ENCODE measurements at regions not wholly inside any gene's neighbourhood (a gene's known extent, or its start where the extent isn't known, plus 50 kb on each side); places are given as distances from the start of the nearest gene placed in this dataset.

GRCh38 chr14:78070344-78070743 is 99.8 kb upstream of the NRXN3 start:
- TF ChIP-seq CTCF (IDR thresholded peaks at IDR 0.05; ENCODE audit: insufficient read depth, low read length) = no peak
- H3K4me3 ChIP-seq (ENCODE audit: low read depth, low read length) = no peak overlapping the region
- no peak for DNase-seq (ENCODE audit: low read depth)

GRCh38 chr14:78071016-78071549 is 99.1 kb upstream of the NRXN3 start:
- TF ChIP-seq CTCF (IDR thresholded peaks at IDR 0.05; ENCODE audit: insufficient read depth, low read length) = no peak
- no peak for DNase-seq (ENCODE audit: low read depth)
- H3K4me3 ChIP-seq (ENCODE audit: low read depth, low read length) = no peak overlapping the region

- no peak overlapping the region for H3K4me3 ChIP-seq (ENCODE audit: low read depth, low read length)
- no peak for TF ChIP-seq CTCF (IDR thresholded peaks at IDR 0.05; ENCODE audit: insufficient read depth, low read length)
- no peak for DNase-seq (ENCODE audit: low read depth)
Observed at GRCh38 chr14:78073028-78073427, 97.1 kb upstream of the NRXN3 start.

GRCh38 chr14:78074561-78074960 is 95.6 kb upstream of the NRXN3 start:
- TF ChIP-seq CTCF (IDR thresholded peaks at IDR 0.05; ENCODE audit: insufficient read depth, low read length) = no peak
- no peak for DNase-seq (ENCODE audit: low read depth)
- no peak overlapping the region for H3K4me3 ChIP-seq (ENCODE audit: low read depth, low read length)

GRCh38 chr14:78075033-78075432 is 95.1 kb upstream of the NRXN3 start:
- H3K4me3 ChIP-seq (ENCODE audit: low read depth, low read length) = no peak overlapping the region
- no peak for DNase-seq (ENCODE audit: low read depth)
- TF ChIP-seq CTCF (IDR thresholded peaks at IDR 0.05; ENCODE audit: insufficient read depth, low read length) = no peak

- DNase-seq (ENCODE audit: low read depth) = no peak
- TF ChIP-seq CTCF (IDR thresholded peaks at IDR 0.05; ENCODE audit: insufficient read depth, low read length) = no peak
Observed at GRCh38 chr14:78075555-78076277, 94.5 kb upstream of the NRXN3 start.

GRCh38 chr14:78081245-78081644 is 88.9 kb upstream of the NRXN3 start:
- DNase-seq (ENCODE audit: low read depth) = no peak
- TF ChIP-seq CTCF (IDR thresholded peaks at IDR 0.05; ENCODE audit: insufficient read depth, low read length) = no peak
- H3K4me3 ChIP-seq (ENCODE audit: low read depth, low read length) = no peak overlapping the region

More at GRCh38 chr14:78075555-78076277, 94.5 kb upstream of the NRXN3 start:
- no peak overlapping the region for H3K4me3 ChIP-seq (ENCODE audit: low read depth, low read length)
